AG10803 (cell line): ENCODE measurements at regions not wholly inside any gene's neighbourhood (a gene's known extent, or its start where the extent isn't known, plus 50 kb on each side); places are given as distances from the start of the nearest gene placed in this dataset.
"Not testable (repeated sequence)": the region's sequence is repeated elsewhere in the genome, so short reads cannot be mapped to it uniquely, and the experiment has no call there.

Experiments used
- DNase-seq: peaks from one replicate; pipeline ENCODE4 v3.0.0; 2010; ENCODE audit warnings: low read depth
- H3K4me3 ChIP-seq: 2 replicates; pipeline ENCODE4 v1.5.1; 2011; ENCODE audit warnings: mild to moderate bottlenecking, low read length, control low read depth
- CTCF ChIP-seq: conservative IDR thresholded peaks from 2 replicates; pipeline ENCODE4 v1.5.1; 2011; ENCODE audit warnings: mild to moderate bottlenecking, low read length, control low read depth, inconsistent platforms

- no peak for TF ChIP-seq CTCF
- no peak for DNase-seq
- no peak overlapping the region for H3K4me3 ChIP-seq
These were observed 106.7 kb upstream of the ASB18 start for GRCh38 chr2:236370847-236371409.

DNA sequence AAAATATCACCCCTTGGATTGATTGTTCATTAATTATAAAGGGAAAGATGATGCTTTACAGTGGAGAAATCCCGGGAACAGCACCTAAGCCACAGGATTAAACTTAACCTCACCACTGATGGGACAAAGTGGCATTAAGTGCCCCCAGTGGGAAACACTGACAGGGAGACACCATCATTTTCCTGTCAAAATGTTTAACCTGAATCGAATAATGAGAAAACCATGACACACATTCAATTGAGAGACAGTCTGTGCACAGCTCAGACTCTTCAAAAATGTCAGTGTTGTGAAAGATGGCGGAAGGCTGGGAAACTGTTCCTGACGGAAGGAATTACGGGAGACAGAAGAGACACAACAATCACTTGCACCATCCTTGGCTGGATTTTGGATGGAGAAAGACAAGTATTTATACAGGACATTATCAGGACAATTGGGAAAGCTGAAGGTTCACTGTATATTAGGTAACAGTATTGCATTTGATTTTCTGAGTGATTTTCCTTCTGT, 111.8 kb upstream of the ASB18 start:
- no peak for DNase-seq
- H3K4me3 ChIP-seq = no peak overlapping the region
- TF ChIP-seq CTCF = no peak

- DNase-seq = no peak
- no peak overlapping the region for H3K4me3 ChIP-seq
- TF ChIP-seq CTCF = no peak
These were observed 112.5 kb upstream of the ASB18 start for GRCh38 chr2:236376566-236377244.

DNA sequence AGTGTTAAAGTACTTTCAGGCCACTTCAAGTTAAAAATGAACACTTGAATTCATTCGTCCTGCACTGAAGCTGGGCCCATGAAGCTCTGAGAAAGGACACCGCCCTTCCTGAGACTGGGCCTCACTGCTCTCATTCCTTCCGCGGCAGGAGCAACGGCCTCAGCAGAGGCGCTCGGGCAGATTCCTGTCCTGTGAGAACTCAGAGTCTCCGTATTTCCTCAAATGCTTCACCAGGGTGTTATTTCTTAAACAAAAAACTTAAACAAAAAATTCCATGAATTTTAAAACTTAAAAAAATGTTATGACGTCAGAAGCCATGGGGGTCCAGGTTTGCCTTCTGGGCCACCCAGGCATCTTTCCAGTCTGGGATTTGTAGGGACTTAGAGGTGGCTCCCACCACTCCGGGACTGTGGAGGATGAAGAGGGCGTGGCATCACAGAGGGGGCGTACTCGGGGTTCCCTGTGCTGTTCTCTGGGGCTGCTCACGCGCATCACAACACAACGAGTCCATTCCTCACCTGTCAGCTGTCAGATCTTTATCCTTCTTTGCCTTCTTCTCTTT, 115.9 kb upstream of the ASB18 start:
- no peak for TF ChIP-seq CTCF
- DNase-seq = no peak
- no peak overlapping the region for H3K4me3 ChIP-seq

DNA sequence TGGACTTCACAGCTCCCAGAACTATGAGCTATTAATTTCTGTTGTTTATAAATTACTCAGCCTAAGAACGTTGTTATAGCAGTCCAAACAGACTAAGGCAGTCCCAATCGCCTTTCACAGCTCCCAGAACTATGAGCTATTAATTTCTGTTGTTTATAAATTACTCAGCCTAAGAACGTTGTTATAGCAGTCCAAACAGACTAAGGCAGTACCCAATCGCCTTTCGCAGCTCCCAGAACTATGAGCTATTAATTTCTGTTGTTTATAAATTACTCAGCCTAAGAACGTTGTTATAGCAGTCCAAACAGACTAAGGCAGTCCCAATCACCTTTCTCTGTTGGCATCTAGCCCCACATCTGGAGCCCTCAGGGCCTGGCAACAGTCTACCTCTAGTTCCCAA, 117.0 kb upstream of the ASB18 start:
- not testable (repeated sequence) for DNase-seq

GRCh38 chr2:236389284-236390216, 125.3 kb upstream of the ASB18 start:
- H3K4me3 ChIP-seq, DNase-seq: not testable (repeated sequence)

More for the DNA sequence above, 117.0 kb upstream of the ASB18 start:
- not testable (repeated sequence) for H3K4me3 ChIP-seq

DNA sequence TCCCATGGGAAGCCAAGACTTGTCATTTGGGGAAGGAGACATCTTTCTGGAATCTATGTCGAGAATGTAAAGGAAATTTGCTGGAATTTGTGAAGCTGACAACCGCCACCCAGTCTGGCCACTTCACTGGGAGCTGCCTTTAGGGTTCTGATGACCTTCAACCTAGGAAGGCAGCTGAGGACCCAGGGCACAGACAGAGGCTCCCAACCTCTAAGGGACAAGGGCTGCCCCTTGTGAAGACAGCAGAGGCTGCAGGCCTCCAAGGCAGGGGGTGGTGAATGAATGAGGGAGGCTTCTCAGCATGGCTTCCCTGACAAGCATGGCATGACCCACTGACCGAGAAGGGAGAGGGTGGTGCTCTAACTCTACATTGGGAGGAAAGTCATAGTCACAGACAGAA, 128.9 kb upstream of the ASB18 start:
- no peak for DNase-seq
- H3K4me3 ChIP-seq = no peak overlapping the region
- TF ChIP-seq CTCF = no peak
